HG02973 (cell line): ENCODE measurements at regions not wholly inside any gene's neighbourhood (a gene's known extent, or its start where the extent isn't known, plus 50 kb on each side); places are given as distances from the start of the nearest gene placed in this dataset.

Experiments
- ATAC-seq: cut with Tn5 transposase; IDR thresholded peaks from one replicate; pipeline ENCODE4 v1.9.1; 2021; ENCODE audit warnings: moderate library complexity; ENCODE audit not compliant: unreplicated experiment

DNA sequence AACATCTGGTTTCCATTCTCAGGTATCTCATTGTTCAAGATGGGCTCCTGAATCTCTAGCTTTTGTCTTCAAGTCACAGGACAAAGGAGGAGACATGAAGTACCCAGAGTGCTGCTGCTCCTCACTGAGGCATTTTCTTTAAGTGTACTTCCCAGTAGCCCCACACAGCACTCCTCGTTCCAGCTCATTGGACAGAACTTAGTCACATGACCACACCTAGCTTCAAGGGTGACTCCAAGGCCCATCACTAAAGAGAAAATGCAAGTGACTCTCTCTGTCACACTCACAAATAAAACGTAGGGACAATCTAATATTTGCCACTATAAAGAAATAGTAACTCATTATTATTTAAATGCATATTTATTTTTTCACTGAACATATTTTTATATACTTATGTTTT, 58.3 kb upstream of the NEUROD6 start:
- ATAC-seq: no peak

GRCh38 chr7:31407178-31407676, 66.7 kb upstream of the NEUROD6 start:
- ATAC-seq: no peak

DNA sequence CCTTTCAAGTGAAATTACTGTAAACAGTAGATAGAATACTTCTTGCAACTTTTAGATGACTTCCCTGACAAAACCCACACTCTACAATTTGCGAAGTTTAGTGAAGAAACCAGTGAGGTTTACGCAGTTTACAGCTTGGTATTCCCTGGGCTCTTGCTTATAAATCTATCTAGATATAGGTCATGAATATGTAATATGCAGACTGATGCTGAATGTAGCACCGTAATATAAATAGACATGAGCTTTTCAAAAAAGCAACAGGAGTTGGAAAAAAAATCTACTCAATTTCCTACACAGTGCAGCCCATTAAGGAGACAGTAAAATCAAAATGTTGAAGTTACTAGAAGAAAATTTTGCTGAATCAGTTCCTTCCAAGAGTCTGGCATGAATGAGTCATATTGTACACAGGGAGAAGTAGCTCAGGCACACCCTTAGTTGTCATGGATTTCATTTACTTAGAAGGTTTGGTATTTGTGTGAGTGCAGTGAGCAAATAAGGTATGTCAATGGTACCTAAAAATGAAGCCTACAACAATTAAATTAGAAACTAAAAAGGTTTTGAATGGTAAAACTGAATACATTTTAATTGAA, 67.7 kb upstream of the NEUROD6 start:
- no peak for ATAC-seq

GRCh38 chr7:31410265-31410664, 69.7 kb upstream of the NEUROD6 start:
- no peak for ATAC-seq

- ATAC-seq: no peak
These were observed 70.9 kb upstream of the NEUROD6 start for GRCh38 chr7:31411416-31411815.

DNA sequence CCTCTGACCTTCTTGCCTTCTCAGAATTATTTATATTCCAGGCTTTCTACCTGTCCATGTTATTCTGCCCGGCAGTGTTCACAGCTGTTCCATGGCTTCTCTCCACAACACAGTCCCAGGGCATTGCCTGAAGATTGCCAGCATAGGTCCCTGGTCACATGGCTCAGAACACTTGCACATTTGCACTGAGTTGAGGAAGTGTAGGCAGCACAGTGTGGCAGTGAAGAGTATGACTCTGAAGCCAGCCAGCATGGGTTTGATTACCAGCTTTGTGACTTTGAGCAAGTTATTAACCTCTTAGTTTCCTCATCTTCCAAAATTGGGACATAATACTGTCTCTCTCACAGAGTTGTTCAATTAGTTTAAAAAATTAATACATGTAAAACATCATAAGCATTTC, 73.2 kb upstream of the NEUROD6 start:
- ATAC-seq: no peak

DNA sequence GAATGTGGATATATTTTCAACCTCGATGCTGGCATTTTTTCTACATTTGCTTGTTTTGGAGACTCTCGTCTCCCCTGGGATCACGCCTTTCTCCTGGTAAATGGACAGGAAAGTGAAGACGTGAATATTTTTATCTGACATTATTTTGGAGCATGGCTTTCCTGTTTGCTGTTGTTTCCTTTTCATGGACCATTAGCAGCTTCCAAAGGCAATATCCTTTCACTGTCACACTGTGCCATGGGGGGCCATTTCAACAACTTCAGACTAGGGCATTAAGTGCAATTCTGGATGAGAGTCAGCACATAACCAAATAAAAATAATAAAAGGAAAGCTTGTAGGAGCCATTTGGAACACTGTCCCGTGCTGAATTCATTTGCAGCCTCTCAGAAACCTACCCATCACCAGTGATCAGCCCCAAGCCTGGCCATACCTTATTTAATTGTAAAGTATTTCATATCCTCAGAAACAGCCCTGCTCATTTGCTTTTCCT, 75.9 kb upstream of the NEUROD6 start:
- no peak for ATAC-seq

DNA sequence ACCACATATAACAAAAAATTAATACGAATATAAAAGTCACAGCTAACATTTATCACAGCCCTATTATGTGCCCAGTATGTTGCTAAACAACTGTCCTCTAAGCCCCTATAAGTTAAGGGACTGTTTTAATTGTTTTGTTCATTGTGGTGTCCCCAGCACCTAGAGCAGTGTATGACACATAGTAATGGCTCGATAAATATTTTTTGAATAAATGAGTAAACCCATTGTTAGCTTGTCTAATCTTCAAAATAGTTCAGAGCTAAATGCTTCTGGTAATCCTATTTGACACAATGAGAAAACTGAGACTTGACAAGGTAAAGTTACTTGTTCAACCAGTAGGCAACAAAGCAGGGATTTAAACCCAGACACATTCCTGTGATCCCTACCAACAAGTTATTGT, 78.4 kb upstream of the NEUROD6 start:
- ATAC-seq: no peak

- no peak for ATAC-seq
These were observed 79.1 kb upstream of the NEUROD6 start for GRCh38 chr7:31419505-31420055.

DNA sequence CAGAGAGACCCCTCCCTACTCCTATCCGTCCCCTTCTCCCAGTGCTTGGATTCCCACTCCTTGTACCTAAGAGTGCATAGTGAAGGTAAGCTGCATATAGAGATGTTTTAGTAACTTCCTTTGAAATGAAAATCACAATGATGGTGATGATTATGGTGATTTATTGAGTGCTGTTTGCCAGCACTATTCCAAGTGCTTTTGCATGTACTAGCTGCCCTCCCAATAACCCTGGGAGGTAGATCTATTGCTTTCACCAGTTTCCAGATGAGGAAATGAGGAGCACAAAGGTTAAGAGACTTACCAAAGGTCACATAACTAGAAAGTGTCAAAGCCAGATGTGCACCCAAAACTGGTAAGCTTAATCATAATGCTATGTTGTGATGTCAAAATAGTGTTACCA, 80.4 kb upstream of the NEUROD6 start:
- ATAC-seq: no peak

GRCh38 chr7:31421607-31422006, 81.1 kb upstream of the NEUROD6 start:
- no peak for ATAC-seq

GRCh38 chr7:31423994-31424393, 83.5 kb upstream of the NEUROD6 start:
- no peak for ATAC-seq

- no peak for ATAC-seq
These were observed 81.7 kb upstream of the ITPRID1 start for GRCh38 chr7:31432176-31432575.

DNA sequence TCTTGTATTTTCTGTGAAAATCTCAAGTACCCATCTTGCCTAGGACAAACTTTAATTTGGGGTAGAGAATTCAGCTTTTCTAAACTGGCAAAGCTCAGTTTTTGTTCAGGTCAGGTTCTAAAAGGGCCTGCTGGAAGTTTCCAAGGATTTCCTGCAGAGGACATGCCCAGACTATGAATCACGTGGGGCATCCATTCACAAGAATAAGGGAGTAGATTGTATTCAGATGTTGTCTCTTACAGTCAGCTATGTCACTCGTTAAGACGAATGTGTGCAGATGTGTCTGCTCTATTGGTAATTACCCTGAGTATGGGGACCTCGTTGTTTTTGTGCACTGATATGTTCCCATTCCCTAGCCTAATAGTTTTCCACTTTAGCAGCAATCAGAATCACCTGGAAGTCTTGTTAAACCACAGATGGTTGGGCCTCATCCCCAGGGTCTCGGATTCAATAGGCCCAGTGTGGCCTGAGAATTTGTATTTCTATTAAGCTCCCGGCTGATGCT, 81.0 kb upstream of the ITPRID1 start:
- no peak for ATAC-seq

DNA sequence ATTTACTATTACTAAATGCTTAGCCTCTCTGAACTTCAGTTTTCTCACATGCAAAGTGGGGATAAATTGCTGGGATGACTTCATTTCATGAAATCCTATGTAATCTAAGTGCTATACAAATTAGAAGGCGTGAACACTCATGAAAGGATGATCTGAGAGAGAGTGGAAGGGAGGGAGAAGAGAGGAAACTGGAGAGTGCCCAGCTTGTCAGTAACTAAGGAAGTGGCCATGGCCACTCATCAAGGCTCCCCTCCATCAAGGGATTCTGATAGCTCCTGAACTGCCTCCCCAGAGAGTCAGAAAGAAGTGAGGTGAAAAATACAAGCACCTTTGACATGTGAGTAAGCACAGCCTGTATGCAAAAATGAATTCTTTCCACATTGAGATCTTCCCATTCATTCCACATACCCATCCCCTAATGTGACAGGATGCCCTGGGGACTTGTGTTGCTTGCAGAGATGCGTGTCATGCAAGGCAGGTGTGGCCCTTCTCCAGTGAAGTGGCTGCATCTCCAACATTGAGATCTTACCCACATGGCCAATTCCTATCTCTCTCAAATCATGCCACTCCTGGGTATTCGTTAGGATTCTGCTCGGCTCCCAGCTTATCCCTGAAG, 76.5 kb upstream of the ITPRID1 start:
- no peak for ATAC-seq

DNA sequence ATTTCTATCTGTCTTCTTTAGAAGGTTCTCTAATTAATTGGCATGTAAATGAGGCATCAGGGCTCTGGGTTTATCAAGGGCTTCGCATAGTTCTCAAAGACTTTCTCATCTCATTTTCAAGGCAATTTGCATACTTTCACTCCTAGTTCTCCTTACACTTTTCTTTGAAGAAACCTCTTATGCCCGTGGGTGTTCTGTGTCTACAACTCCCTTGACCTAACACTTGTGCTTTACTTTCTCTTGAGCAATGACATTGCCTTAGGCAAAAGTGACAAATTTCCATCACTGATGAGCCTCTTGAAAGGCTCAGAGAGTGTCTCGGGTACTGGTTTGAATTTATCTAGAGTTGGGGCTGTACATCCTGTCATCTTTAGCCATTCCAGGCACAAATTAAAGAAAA, 74.7 kb upstream of the ITPRID1 start:
- no peak for ATAC-seq

DNA sequence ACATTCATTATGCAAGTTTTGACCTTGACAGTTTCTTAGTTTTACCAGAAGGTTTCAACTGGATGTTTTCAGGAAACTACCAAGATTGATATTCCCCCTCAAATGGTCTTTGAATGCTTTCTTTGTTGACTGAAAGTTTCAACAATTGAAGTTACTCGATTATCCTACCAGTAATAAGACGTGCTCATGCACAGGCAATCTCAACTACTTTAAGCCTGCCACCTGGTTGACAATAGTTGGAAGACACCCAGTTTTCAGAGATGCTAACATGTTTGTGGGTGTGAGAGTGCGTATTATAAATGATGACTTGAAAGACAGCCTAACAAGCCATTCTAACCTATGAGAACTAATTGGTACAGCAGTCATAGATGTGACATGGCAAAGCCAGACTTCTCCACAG, 73.4 kb upstream of the ITPRID1 start:
- ATAC-seq: no peak

DNA sequence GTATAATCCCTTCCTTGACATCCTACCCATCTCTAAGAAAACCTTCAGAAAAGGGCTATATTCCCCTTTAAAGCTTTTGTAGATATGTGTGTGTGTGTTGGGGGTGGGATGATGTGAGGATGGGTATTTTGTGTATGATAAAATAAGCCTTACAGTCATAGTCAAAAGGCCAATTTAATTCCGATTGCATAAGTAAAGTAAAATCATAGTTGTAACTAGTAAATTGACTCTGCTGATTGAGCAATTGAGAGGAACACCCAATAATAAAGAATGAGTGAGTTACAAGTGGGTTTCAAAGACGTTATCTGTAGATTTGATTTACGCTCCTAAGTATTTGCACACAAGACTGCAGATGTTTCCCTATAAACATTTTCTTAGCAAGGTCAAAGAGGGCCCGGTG, 71.3 kb upstream of the ITPRID1 start:
- ATAC-seq: no peak

DNA sequence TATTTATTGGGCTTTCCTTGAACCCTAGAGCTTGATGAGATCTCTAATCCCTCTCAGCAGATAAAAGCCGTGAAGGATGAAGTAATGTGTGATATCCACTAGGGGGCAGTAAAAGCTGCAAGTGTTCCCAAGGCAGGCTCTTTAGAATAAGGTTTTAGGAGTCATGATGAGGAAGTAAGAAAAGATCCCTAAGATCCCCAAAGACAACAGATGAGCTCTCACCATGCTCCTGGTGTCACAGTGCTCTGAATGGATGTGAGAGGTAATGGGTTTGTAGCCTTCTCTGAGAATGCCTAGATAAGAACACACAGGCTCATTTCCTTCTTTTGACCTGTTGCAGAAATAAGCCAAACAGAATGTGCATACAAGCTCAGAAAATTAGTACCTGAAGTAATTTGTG, 70.4 kb upstream of the ITPRID1 start:
- ATAC-seq: peak; percentile 70

GRCh38 chr7:31444196-31444595, 69.7 kb upstream of the ITPRID1 start:
- no peak for ATAC-seq

GRCh38 chr7:31445686-31446355, 68.1 kb upstream of the ITPRID1 start:
- ATAC-seq: no peak

GRCh38 chr7:31448649-31449048, 65.2 kb upstream of the ITPRID1 start:
- ATAC-seq: no peak
